HG02938 (cell line): ENCODE measurements at regions not wholly inside any gene's neighbourhood (a gene's known extent, or its start where the extent isn't known, plus 50 kb on each side); places are given as distances from the start of the nearest gene placed in this dataset.

Experiments used
- ATAC-seq: cut with Tn5 transposase; IDR thresholded peaks from one replicate; pipeline ENCODE4 v1.9.1; 2021; ENCODE audit warnings: mild to moderate bottlenecking, moderate library complexity; ENCODE audit not compliant: unreplicated experiment

GRCh38 chr5:153096381-153096780 lies 394.1 kb upstream of the GRIA1 start:
- ATAC-seq: no peak

GRCh38 chr5:153099328-153099727 lies 391.1 kb upstream of the GRIA1 start:
- no peak for ATAC-seq

GRCh38 chr5:153101235-153102180 lies 389.0 kb upstream of the GRIA1 start:
- ATAC-seq: no peak

GRCh38 chr5:153116916-153117315 lies 373.6 kb upstream of the GRIA1 start:
- ATAC-seq: no peak

- ATAC-seq: no peak
These were observed 372.5 kb upstream of the GRIA1 start for GRCh38 chr5:153118018-153118417.

GRCh38 chr5:153122403-153122802 lies 368.1 kb upstream of the GRIA1 start:
- no peak for ATAC-seq

- ATAC-seq: no peak
These were observed 360.2 kb upstream of the GRIA1 start for GRCh38 chr5:153130296-153130695.

GRCh38 chr5:153135411-153135810 lies 355.1 kb upstream of the GRIA1 start:
- ATAC-seq: no peak

GRCh38 chr5:153136910-153137614 lies 353.4 kb upstream of the GRIA1 start:
- ATAC-seq: no peak

- ATAC-seq: peak; percentile 51
These were observed 342.4 kb upstream of the GRIA1 start for GRCh38 chr5:153147891-153148623.

GRCh38 chr5:153148624-153148976 lies 341.9 kb upstream of the GRIA1 start:
- ATAC-seq: no peak

- no peak for ATAC-seq
These were observed 338.9 kb upstream of the GRIA1 start for GRCh38 chr5:153151558-153151957.

GRCh38 chr5:153153086-153153485 lies 337.4 kb upstream of the GRIA1 start:
- no peak for ATAC-seq

- ATAC-seq: peak; percentile 66
These were observed 333.3 kb upstream of the GRIA1 start for GRCh38 chr5:153157156-153157555.

GRCh38 chr5:153158608-153159007 lies 331.9 kb upstream of the GRIA1 start:
- ATAC-seq: no peak

GRCh38 chr5:153159616-153160015 lies 330.9 kb upstream of the GRIA1 start:
- no peak for ATAC-seq

GRCh38 chr5:153168241-153168640 lies 322.2 kb upstream of the GRIA1 start:
- no peak for ATAC-seq

GRCh38 chr5:153187503-153187902 lies 303.0 kb upstream of the GRIA1 start:
- no peak for ATAC-seq

GRCh38 chr5:153206361-153206760 lies 284.1 kb upstream of the GRIA1 start:
- no peak for ATAC-seq

- no peak for ATAC-seq
These were observed 281.5 kb upstream of the GRIA1 start for GRCh38 chr5:153209016-153209415.

GRCh38 chr5:153209687-153210086 lies 280.8 kb upstream of the GRIA1 start:
- ATAC-seq: no peak
